GM21723 (cell line): ENCODE measurements at regions not wholly inside any gene's neighbourhood (a gene's known extent, or its start where the extent isn't known, plus 50 kb on each side); places are given as distances from the start of the nearest gene placed in this dataset.
"Not testable (repeated sequence)": the region's sequence is repeated elsewhere in the genome, so short reads cannot be mapped to it uniquely, and the experiment has no call there.

ENCODE experiments used
- ATAC-seq: cut with Tn5 transposase; IDR thresholded peaks from one replicate; pipeline ENCODE4 v1.9.1; 2021; ENCODE audit warnings: mild to moderate bottlenecking, moderate library complexity; ENCODE audit not compliant: unreplicated experiment

DNA sequence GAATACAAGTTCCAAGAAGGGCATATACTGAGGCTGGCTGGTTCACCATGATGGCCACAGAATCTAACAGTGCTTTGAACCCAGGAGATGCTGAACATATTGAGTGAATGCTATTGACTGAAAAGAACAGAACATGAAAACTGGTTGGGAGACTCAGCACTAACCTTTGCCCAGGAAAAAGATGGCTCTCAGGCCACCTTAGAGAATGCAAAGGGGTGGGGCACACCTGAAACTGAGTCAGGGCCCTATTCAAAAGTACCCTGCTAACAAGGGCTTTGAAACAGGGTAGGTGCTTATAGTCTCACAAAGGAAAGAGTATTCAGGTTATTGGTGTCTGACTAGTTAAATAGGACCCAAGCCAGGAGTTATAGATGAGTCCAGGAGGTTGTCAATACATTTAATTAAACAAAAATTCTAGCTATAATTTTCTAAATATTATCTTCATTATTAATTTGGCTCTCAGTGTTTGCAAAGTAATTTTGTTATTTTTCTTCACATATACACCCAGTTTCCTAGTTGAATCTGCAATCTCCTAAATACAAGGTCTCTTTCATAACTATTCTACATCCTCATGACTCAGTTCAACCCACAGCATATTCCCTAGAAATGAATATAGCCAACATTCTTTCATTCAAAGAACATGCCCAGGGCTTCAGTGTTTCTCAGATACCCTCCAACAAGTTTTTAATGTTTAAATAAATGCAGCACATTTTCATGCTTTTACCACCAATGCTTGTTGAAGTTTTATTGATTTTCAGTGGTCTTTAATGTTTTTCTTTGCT lies 144.2 kb upstream of the RAPGEF2 start:
- ATAC-seq: no peak

DNA sequence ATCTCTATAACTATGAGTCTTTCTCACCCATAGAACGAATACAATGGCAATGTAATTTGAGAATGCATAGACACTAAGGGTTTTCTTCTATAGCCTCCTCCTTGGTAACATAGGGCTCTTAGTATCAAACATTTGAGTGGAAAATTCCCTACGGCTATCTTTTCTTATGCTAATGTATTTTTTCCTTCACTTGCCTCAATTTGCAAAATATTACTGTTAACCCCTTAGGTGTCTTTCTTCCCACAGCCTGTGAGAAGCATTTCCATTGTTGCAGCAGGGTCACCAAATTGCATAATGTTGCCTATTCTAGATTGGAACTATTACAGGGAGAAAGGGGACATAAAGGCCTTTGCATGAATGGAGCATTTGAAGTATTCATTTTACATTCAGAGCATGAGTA lies 140.5 kb upstream of the RAPGEF2 start:
- no peak for ATAC-seq

DNA sequence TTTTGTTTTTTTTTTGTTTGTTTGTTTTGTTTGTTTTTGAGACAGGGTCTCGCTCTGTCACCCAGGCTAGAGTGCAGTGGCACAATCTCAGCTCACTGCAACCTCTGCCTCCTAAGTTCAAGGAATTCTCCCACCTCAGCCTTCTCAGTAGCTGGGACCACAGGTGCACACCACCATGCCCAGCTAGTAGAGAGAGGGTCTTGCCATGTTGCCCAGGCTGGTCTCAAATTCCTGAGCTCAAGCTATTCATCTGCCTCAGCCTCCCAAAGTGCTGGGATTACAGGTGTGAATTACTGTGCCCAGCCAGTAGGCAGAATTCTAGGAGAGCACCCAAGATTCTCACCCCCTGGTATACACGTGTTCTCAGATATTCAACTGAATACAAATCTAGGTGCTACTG lies 139.6 kb upstream of the RAPGEF2 start:
- ATAC-seq: not testable (repeated sequence)

DNA sequence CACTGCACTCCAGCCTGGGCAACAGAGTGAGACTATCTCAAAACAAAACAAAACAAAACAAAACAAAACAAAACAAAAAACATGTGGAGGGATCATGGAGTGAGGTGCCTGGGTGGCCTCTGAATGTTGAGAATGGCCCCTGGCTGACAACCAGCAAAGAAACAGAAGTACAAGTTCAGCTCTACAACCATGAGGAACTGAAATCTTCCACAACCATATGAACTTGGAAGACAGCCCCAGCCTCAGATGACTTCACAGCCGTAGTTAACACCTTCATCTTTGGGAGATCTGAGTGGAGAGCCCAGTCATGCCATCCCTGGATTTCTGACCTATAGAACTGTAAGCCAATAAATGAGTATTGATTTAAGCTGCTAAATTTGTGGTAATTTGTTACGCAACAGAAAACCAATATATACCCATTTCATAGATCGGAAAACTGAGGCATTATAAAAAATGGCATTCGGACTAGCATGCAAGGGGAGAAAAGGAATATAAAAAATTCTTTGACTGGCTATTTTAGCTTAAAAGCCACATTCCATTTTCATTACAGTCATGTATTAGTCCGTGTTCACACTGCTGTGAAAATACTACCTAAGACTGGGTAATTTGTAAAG lies 138.7 kb upstream of the RAPGEF2 start:
- ATAC-seq: no peak

DNA sequence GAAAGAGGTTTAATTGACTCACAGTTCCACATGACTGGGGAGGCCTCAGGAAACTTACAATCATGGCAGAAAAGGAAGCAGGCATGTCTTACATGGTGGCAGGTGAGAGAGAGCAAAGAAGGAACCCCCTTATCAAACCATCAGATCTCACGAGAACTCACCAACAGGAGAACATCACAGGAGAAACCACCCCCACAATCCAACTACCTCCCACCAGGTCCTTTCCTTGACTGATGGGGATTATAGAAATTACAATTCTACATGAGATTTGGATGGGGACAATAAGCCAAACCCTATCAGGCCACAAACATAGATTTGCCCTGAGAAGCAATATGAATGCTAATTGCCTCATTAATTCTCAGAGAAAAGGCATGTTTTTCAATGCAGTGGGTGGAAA lies 138.2 kb upstream of the RAPGEF2 start:
- ATAC-seq: no peak

DNA sequence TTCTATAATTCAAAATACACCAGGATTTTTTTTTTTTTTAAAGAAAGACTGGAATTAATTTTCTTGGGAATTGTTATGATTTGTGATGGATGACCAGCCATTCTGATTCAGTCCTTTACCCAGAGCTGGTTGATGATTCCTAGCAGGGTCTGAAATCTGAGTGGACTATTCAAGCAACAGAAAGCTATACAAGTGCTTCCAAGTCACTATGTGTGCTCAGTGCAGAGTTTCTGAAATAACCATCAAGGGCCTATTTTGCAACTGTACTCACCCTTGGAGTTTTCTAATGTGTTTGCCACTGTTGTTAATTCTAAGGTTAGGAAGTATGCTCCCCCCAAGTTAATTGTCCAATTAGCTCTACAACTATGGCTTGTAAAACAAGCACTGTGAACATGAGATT lies 137.7 kb upstream of the RAPGEF2 start:
- ATAC-seq: no peak

DNA sequence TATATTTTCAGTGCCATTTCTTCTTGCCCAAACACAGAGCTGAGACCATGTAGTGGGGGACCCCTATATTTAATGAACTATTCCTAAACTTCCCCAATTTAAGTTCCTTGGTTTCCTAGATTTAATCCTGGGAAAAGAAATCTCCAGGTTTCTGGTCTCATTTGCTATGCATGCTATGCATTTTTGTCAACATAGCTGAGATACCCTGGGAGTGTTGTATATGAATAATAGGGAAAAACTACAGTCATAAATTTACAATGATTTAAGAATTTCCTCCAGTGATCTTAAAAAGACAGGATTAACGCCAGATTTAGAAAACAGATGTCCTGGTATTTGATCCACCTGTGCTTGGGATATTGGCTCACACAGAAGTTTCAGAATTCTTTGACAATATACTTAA lies 136.8 kb upstream of the RAPGEF2 start:
- no peak for ATAC-seq

DNA sequence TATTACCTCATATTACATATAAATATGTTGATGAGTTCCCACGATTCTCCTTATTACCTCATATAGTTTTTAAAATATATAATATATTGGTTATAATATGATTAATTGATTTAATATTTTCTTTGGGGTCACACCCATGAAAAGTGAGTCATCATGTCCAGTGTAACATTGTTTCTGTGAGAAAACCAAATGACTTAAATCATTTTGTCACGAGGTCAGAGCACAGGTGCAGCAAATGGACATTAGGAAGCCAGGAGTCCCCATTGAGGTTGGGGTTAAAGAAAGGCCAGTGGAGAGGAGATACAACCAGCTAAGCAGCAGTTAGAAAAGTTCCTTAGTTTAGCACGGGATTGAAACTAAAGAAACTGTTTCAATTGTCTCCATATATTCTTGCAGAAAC lies 133.9 kb upstream of the RAPGEF2 start:
- ATAC-seq: no peak

DNA sequence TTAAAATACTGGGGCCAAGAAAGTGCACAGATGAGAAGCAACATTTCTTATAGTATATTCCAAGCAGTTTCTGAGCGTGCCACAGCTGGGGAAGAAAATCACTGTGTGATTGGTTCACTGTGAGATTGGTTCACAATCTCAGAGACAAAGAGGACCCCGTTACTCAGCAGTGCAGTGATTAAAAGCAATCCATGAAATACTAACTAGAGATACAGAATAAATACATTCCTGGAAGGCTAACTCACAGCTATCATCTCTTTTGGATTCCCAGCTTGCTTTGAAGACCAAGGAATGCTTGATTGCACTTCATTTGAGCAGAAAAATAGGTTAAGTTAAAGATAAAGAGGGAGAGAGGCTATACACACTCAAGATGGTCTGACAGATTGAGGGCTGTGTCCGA lies 132.1 kb upstream of the RAPGEF2 start:
- ATAC-seq: no peak

DNA sequence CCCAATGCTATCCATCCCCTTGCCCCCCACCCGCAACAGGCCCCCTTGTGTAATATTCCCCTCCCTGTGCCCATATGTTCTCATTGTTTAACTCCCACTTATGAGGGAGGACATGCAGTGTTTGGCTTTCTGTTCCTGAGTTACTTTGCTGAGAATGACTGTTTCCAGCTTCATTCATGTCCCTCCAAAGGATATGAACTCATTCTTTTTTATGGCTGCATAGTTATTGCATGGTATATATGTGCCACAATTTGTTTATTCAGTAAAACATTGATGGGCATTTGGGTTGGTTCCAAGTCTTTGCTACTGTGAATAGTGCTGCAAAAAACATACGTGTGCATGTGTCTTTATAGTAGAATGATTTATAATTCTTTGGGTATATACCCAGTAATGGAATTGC lies 128.4 kb upstream of the RAPGEF2 start:
- ATAC-seq: not testable (repeated sequence)

DNA sequence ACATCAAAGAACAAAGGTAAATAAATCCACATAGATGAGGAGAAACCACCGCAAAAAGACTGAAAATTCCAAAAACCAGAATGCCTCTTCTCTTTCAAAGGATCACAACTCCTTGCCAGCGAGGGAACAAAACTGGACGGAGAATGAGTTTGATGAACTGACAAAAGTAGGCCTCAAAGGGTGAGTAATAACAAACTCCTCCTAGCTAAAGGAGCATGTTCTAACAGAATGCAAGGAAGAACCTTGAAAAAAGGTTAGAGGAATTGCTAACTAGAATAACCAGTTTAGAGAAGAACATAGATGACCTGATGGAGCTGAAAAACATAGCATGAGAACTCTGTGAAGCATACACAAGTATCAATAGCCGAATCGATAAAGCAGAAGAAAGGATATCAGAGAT lies 122.2 kb upstream of the RAPGEF2 start:
- ATAC-seq: not testable (repeated sequence)

DNA sequence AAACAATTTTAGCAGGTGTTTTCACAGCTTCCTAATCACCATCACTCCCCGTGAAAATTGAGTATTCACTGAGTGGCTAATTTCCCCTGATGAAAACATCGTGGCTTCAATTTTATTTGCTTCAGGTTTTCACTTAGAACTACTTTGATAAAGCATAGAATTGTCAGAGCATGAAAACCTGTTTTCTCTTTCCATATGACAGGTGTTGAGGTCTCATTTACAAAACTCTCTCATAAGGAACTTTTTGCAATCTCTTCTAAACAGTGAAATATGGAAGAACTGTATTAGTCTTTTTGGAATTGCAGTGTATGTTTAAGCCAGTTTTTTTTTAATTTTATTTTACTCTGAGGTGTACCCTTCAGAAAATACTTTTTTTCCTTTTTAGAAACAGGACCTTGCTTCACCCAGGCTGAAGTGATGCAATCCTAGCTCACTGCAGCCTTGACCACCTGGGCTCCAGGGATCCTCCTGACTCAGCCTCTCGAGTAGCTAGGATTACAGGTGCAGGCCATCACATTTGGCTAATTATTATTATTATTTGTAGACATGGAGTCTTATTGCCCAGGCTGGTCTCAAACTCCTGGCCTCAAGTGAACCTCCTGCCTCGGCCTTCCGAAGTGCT lies 111.2 kb upstream of the RAPGEF2 start:
- no peak for ATAC-seq

DNA sequence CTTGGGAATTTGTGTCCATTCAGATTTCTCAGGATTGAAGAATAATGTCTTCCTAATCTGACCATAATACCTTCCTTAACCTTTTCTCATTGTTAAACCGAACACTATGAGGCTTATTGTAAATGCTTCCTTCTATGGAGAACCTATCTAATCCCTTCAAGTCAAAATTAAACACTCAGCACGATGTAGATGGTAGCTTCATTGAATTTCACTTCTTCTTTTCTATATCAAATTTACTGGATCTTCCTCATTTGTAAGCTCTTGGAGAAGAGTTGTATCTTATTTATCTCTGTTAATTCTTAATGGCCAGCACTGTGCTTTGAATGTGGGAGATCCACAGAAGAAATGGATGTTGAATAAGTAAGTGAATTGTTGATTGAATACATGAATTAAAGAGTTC lies 109.0 kb upstream of the RAPGEF2 start:
- ATAC-seq: no peak

DNA sequence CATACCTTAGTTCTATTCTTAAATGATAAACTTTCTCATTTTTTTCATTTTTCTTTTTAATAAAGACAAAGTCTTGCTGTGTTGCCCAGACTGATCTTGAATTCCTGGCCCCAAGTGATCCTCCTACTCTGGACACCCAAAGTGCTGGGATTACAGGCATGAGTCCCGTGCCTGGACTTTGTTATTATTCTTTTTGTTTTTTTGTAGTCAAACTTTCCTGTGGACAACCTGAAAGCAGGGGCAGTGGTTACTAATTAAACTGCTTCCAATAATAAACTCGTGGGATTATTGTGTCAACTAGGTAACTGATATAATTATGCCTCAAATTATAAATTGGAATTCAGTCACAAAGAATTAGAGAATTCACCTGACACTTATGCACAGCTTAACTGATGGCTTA lies 107.8 kb upstream of the RAPGEF2 start:
- no peak for ATAC-seq

DNA sequence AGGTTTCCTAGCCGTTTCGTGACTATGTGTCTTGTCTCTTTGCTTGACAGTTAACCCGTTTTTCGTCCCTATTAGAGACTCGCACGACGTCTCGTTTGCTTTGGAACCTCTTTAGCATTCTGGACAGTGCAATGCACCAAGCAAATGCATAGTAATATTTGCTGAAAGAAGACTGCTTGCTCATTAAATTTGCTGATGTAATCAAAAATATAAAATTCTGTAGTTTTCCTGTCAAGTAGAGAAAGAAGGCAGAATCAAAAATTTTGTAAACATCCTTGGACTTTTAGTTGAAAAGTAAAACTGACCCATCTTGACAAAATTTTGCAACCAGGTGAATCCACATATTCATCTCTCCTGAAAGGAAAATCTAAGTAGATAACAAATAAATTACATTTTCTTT lies 106.9 kb upstream of the RAPGEF2 start:
- ATAC-seq: no peak

DNA sequence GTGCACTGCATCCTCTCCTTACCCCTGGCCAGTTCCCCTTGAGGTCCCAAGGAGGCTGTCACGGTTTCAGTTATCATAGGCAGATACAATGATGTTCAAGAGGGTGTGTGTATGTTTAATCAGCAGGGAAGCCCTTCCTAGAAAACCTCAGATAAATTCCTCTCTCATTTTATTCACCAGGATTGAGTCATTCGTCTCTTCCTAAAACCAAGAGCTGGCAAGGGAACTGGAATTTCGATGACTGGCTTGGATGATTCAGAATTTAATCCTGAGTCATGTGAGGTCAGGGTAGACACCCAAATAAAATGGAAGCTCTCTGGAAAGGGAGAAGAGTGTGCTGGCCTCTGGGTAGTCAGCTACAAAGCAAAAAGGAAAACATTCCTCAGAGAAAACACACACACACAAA lies 106.2 kb upstream of the RAPGEF2 start:
- no peak for ATAC-seq

DNA sequence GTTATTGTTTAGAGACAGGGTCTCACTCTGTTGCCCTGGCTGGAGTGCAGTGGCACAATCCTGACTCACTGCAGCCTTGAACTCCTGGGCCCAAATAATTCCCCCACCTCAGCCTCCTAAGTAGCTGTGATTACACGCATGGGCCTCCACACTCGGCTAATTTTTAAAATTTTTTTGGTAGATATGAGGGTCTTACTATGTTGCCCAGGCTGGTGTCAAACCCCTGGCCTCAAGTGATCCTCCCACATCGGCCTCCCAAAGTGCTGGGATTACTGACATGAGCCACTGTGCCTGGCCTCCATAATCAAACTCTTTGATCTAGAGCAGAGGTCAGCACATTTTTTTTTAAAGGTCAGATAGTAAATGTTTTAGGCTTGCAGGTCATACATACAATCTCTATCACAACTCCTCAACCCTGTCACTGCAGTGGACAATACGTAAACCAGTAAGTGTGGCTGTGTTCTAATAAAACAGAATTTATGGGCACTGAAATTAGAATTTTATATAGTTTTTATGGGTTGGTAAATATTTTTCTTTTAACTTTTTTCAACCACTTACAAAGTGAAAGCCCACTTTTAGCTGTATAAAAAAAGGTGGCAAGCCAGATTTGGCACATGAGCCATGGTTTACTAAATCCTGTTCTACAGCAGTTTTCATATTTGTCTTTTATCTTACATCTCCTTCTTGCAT lies 105.1 kb upstream of the RAPGEF2 start:
- ATAC-seq: no peak

DNA sequence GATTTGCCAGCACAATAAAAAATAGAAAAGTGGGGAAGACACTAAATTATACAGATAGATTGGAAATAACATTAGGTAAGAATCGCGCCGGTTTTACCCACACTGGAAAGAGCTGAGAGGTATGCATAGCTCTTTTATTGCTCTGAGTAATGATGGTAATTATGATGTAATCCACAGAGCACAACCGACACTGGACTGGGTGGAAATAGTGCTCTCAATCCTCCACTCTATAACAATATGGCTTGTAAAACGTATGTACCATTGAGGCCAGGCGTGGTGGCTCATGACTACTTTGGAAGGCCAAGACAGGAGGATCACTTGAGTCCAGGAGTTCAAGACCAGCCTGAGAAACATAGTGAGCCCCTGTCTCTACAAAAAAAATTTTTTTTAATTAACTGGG lies 104.3 kb upstream of the RAPGEF2 start:
- ATAC-seq: no peak

DNA sequence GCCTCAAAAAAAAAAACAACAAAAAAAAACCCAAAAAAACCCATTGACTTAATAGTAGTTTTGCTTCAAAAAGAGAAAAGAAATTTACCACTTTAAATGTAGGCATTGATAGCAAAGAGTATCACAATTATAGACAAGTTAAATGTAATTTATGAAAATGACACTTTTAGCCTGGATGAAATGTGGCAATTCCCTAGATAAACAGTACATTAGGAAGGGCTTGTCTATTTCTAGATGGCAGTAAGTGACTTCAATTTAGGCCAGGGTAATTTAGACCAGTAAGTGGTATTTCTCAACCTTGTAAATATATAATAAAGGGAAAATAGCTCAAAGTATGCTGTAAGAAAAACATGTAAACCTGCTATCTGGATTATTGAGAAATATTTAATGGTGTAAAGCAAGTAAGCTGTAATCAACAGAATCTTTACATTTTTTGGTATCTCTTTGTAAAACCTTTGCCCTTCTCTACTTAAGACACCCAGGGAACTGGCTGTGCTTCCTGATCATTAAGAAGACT lies 103.7 kb upstream of the RAPGEF2 start:
- no peak for ATAC-seq

DNA sequence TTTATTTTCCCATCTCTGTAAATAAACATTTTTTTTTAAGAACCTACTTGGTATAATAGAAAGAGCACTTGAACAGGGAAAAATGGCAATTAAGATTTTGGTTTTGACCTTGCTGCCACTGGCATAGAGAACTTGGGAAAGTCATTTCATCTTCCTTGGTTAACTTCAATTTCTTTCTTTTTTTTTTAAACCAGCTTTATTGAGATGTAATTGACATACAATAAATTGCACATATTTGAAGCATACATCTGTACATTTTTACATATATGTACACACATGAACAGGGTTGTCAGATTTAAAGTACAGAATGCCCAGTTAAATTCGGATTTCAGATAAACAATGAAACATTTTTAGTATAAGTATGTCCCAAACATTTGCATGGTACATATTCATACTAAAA lies 103.0 kb upstream of the RAPGEF2 start:
- ATAC-seq: no peak

DNA sequence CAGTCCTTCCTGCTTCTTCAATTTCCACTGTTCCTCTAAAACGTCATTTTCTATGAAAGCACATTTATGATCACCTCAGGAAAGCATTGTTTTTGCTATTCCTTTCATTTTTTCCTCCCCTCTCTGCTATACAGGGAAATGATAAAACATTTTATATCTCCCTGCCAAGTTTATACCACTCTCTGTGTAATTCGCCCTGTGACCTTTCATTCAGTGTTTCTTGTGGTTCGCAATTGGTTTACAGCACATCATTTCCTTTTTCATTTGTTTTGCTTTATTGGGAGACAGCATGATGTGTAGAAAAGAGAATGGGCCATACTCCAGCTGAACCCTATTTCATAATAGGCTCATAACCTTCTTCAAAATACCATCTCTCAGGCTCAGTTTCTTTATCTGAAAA lies 99.9 kb upstream of the RAPGEF2 start:
- no peak for ATAC-seq
